ENCODE measurements at regions not wholly inside any gene's neighbourhood (a gene's known extent, or its start where the extent isn't known, plus 50 kb on each side); places are given as distances from the start of the nearest gene placed in this dataset.

- DNase-seq (no peak), FAIRE-seq (no peak)
- Histone ChIP-seq H3K4me1 (ENCODE audit: control insufficient read depth in 2 of 3, insufficient read depth in 2 of 3, low read depth in 1 of 3, low read length in 3 of 3) (peaks cover 0 to 4% (median 0%) of the 10 kb centered on the region in 3 donors), H3K27ac (ENCODE audit: low read depth in 2 of 2, low read length in 2 of 2) (no peak overlapping the region), H3K9me3 (ENCODE audit: control insufficient read depth in 2 of 3, insufficient read depth in 1 of 3, low read length in 3 of 3) (no peaks in the 10 kb centered on the region), H3K9ac (ENCODE audit: low read length in 3 of 3) (no peak overlapping the region), H3K27me3 (ENCODE audit: control insufficient read depth, insufficient read depth, low read length) (no peaks in the 10 kb centered on the region), H3K36me3 (ENCODE audit: control insufficient read depth in 2 of 3, insufficient read depth in 3 of 3, low read length in 3 of 3) (no peaks in the 10 kb centered on the region), H3K4me3 (ENCODE audit: low read length in 3 of 3) (no peak overlapping the region)
- intact Hi-C loops (cut with DNase I) = no loop called here
- TF ChIP-seq, protein P1, sequence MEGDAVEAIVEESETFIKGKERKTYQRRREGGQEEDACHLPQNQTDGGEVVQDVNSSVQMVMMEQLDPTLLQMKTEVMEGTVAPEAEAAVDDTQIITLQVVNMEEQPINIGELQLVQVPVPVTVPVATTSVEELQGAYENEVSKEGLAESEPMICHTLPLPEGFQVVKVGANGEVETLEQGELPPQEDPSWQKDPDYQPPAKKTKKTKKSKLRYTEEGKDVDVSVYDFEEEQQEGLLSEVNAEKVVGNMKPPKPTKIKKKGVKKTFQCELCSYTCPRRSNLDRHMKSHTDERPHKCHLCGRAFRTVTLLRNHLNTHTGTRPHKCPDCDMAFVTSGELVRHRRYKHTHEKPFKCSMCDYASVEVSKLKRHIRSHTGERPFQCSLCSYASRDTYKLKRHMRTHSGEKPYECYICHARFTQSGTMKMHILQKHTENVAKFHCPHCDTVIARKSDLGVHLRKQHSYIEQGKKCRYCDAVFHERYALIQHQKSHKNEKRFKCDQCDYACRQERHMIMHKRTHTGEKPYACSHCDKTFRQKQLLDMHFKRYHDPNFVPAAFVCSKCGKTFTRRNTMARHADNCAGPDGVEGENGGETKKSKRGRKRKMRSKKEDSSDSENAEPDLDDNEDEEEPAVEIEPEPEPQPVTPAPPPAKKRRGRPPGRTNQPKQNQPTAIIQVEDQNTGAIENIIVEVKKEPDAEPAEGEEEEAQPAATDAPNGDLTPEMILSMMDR (IDR thresholded peaks at IDR 0.05; ENCODE audit: borderline replicate concordance, extremely low read depth, insufficient read depth) = no peak
These were observed 640.4 kb downstream of the LMO4 start for GRCh38 chr1:87969040-87969439.

DNA sequence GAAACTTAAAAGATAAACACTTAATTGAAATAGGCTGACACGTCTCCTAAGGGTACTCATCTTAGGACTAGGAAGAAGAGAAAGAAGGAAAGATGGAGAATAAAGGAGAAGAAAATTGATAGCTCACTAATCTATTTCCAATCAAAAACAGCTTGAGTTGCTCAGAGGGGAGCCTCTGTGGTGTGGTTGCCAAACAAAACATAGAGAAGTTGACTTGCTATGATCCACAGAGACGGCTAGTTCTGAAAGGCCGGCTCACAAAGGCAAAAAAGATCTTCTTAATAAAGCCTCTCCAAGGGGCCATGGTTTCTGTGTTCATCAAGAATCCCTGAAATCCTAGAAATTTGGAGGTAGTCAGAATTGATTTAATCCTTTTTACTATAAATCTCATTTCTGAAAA is 644.1 kb downstream of the LMO4 start:
- TF ChIP-seq, protein P1 (IDR thresholded peaks at IDR 0.05; ENCODE audit: borderline replicate concordance, extremely low read depth, insufficient read depth) = no peak
- H3K4me3 ChIP-seq (ENCODE audit: low read length in 3 of 3) = no peak overlapping the region
- no peaks in the 10 kb centered on the region for H3K9me3 ChIP-seq (ENCODE audit: control insufficient read depth in 2 of 3, insufficient read depth in 1 of 3, low read length in 3 of 3)
- peak in 2 of 5 donors; percentile 42 to 75 for DNase-seq
- H3K4me1 ChIP-seq (ENCODE audit: control insufficient read depth in 2 of 3, insufficient read depth in 2 of 3, low read depth in 1 of 3, low read length in 3 of 3) = peaks cover 0 to 4% (median 0%) of the 10 kb centered on the region in 3 donors
- no peak overlapping the region for H3K27ac ChIP-seq (ENCODE audit: low read depth in 2 of 2, low read length in 2 of 2)
- FAIRE-seq = no peak
- no peaks in the 10 kb centered on the region for H3K36me3 ChIP-seq (ENCODE audit: control insufficient read depth in 2 of 3, insufficient read depth in 3 of 3, low read length in 3 of 3)
- H3K9ac ChIP-seq (ENCODE audit: low read length in 3 of 3) = no peak overlapping the region
- intact Hi-C loops (cut with DNase I) = no loop called here
- H3K27me3 ChIP-seq (ENCODE audit: control insufficient read depth, insufficient read depth, low read length) = no peaks in the 10 kb centered on the region

GRCh38 chr1:87973896-87974295 is 645.2 kb downstream of the LMO4 start:
- no peaks in the 10 kb centered on the region for H3K36me3 ChIP-seq (ENCODE audit: control insufficient read depth in 2 of 3, insufficient read depth in 3 of 3, low read length in 3 of 3)
- peaks cover 0 to 2% (median 0%) of the 10 kb centered on the region in 3 donors for H3K4me1 ChIP-seq (ENCODE audit: control insufficient read depth in 2 of 3, insufficient read depth in 2 of 3, low read depth in 1 of 3, low read length in 3 of 3)
- TF ChIP-seq, protein P1 (IDR thresholded peaks at IDR 0.05; ENCODE audit: borderline replicate concordance, extremely low read depth, insufficient read depth) = no peak
- DNase-seq (no peak), FAIRE-seq (no peak)
- no peaks in the 10 kb centered on the region for H3K9me3 ChIP-seq (ENCODE audit: control insufficient read depth in 2 of 3, insufficient read depth in 1 of 3, low read length in 3 of 3)
- no peaks in the 10 kb centered on the region for H3K27me3 ChIP-seq (ENCODE audit: control insufficient read depth, insufficient read depth, low read length)
- H3K27ac ChIP-seq (ENCODE audit: low read depth in 2 of 2, low read length in 2 of 2) = no peak overlapping the region
- no peak overlapping the region for H3K9ac ChIP-seq (ENCODE audit: low read length in 3 of 3)
- no peak overlapping the region for H3K4me3 ChIP-seq (ENCODE audit: low read length in 3 of 3)
- intact Hi-C loops (cut with DNase I) = no loop called here

GRCh38 chr1:87976316-87976715 is 647.6 kb downstream of the LMO4 start:
- intact Hi-C loops (cut with DNase I) = no loop called here

More at GRCh38 chr1:87976316-87976715, 647.6 kb downstream of the LMO4 start:
- H3K36me3 ChIP-seq (ENCODE audit: control insufficient read depth in 2 of 3, insufficient read depth in 3 of 3, low read length in 3 of 3) = no peaks in the 10 kb centered on the region
- no peak overlapping the region for H3K27ac ChIP-seq (ENCODE audit: low read depth in 2 of 2, low read length in 2 of 2)
- no peak for DNase-seq
- FAIRE-seq = no peak
- no peaks in the 10 kb centered on the region for H3K4me1 ChIP-seq (ENCODE audit: control insufficient read depth in 2 of 3, insufficient read depth in 2 of 3, low read depth in 1 of 3, low read length in 3 of 3)
- no peaks in the 10 kb centered on the region for H3K9me3 ChIP-seq (ENCODE audit: control insufficient read depth in 2 of 3, insufficient read depth in 1 of 3, low read length in 3 of 3)
- no peak overlapping the region for H3K9ac ChIP-seq (ENCODE audit: low read length in 3 of 3)
- no peaks in the 10 kb centered on the region for H3K27me3 ChIP-seq (ENCODE audit: control insufficient read depth, insufficient read depth, low read length)
- TF ChIP-seq, protein P1 (IDR thresholded peaks at IDR 0.05; ENCODE audit: borderline replicate concordance, extremely low read depth, insufficient read depth) = no peak
- no peak overlapping the region for H3K4me3 ChIP-seq (ENCODE audit: low read length in 3 of 3)
